ENCODE measurements at regions not wholly inside any gene's neighbourhood (a gene's known extent, or its start where the extent isn't known, plus 50 kb on each side); places are given as distances from the start of the nearest gene placed in this dataset.

GRCh38 chr9:13614060-13614459, 334.6 kb upstream of the MPDZ start:
- Histone ChIP-seq H3K4me3 (ENCODE audit: low read length) (no peak overlapping the region), H3K9me2 (replicated peaks; ENCODE audit: control insufficient read depth, low read length) (no peaks in the 10 kb centered on the region), H3K27me3 (ENCODE audit: control insufficient read depth, low read length) (no peaks in the 10 kb centered on the region), H4K20me1 (ENCODE audit: control insufficient read depth, insufficient read depth, low read depth, low read length) (no peaks in the 10 kb centered on the region), H3K4me1 (ENCODE audit: control insufficient read depth, low read length) (no peaks in the 10 kb centered on the region), H3K27ac (ENCODE audit: low read depth, low read length) (no peak overlapping the region), H3F3A (ENCODE audit: control insufficient read depth, insufficient read depth) (no peaks in the 10 kb centered on the region), H3K36me3 (ENCODE audit: control insufficient read depth, low read length) (no peaks in the 10 kb centered on the region), H3K9me3 (ENCODE audit: control insufficient read depth, insufficient read depth, low read length) (no peaks in the 10 kb centered on the region), H3K4me2 (ENCODE audit: low read length) (no peak overlapping the region), H3K79me2 (ENCODE audit: control insufficient read depth, low read length) (no peaks in the 10 kb centered on the region)
- TF ChIP-seq EZH2phosphoT487 (IDR thresholded peaks at IDR 0.05; ENCODE audit: borderline replicate concordance, low read length), result no peak

GRCh38 chr9:13613296-13613695, 333.8 kb upstream of the MPDZ start:
- TF ChIP-seq, protein P1, sequence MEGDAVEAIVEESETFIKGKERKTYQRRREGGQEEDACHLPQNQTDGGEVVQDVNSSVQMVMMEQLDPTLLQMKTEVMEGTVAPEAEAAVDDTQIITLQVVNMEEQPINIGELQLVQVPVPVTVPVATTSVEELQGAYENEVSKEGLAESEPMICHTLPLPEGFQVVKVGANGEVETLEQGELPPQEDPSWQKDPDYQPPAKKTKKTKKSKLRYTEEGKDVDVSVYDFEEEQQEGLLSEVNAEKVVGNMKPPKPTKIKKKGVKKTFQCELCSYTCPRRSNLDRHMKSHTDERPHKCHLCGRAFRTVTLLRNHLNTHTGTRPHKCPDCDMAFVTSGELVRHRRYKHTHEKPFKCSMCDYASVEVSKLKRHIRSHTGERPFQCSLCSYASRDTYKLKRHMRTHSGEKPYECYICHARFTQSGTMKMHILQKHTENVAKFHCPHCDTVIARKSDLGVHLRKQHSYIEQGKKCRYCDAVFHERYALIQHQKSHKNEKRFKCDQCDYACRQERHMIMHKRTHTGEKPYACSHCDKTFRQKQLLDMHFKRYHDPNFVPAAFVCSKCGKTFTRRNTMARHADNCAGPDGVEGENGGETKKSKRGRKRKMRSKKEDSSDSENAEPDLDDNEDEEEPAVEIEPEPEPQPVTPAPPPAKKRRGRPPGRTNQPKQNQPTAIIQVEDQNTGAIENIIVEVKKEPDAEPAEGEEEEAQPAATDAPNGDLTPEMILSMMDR (IDR thresholded peaks at IDR 0.05; ENCODE audit: low read depth, low read length, poor library complexity, severe bottlenecking), result no peak
- TF ChIP-seq EZH2phosphoT487 (IDR thresholded peaks at IDR 0.05; ENCODE audit: borderline replicate concordance, low read length), result no peak
- H3K9me2 ChIP-seq (replicated peaks; ENCODE audit: control insufficient read depth, low read length), result no peaks in the 10 kb centered on the region
- H3K27me3 ChIP-seq (ENCODE audit: control insufficient read depth, low read length), result no peaks in the 10 kb centered on the region
- no peaks in the 10 kb centered on the region for H3F3A ChIP-seq (ENCODE audit: control insufficient read depth, insufficient read depth)
- H4K20me1 ChIP-seq (ENCODE audit: control insufficient read depth, insufficient read depth, low read depth, low read length), result no peaks in the 10 kb centered on the region
- no peak overlapping the region for H3K27ac ChIP-seq (ENCODE audit: low read depth, low read length)
- H3K4me3 ChIP-seq (ENCODE audit: low read length), result no peak overlapping the region
- H3K4me2 ChIP-seq (ENCODE audit: low read length), result no peak overlapping the region
- H3K9me3 ChIP-seq (ENCODE audit: control insufficient read depth, insufficient read depth, low read length), result no peaks in the 10 kb centered on the region
- H3K4me1 ChIP-seq (ENCODE audit: control insufficient read depth, low read length), result no peaks in the 10 kb centered on the region
- no peaks in the 10 kb centered on the region for H3K36me3 ChIP-seq (ENCODE audit: control insufficient read depth, low read length)
- no peaks in the 10 kb centered on the region for H3K79me2 ChIP-seq (ENCODE audit: control insufficient read depth, low read length)

DNA sequence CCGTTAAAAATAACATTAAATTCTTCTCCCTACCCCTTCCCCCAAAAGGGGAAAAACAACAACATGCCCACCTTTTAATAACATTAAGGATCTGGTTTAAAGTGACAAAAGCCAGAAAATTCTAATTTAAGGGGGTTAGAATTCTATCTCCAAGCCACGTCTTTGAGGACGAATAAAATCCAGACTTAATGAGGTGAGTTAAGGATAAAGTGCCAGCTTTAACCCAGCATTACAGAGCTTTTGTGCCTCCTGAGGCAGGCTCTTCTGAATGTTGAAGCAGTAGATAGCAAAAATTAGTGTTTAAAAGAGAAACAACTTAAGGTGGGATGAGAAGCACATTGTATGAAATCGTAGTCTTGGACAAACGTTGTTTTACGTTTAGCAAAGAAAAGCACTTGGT, 329.0 kb upstream of the MPDZ start:
- no peak overlapping the region for H3K4me2 ChIP-seq (ENCODE audit: low read length)
- no peak overlapping the region for H3K27ac ChIP-seq (ENCODE audit: low read depth, low read length)
- no peaks in the 10 kb centered on the region for H3F3A ChIP-seq (ENCODE audit: control insufficient read depth, insufficient read depth)
- TF ChIP-seq EZH2phosphoT487 (IDR thresholded peaks at IDR 0.05; ENCODE audit: borderline replicate concordance, low read length), result no peak
- TF ChIP-seq, protein P1 (IDR thresholded peaks at IDR 0.05; ENCODE audit: low read depth, low read length, poor library complexity, severe bottlenecking), result no peak
- H3K79me2 ChIP-seq (ENCODE audit: control insufficient read depth, low read length), result no peaks in the 10 kb centered on the region
- H3K4me1 ChIP-seq (ENCODE audit: control insufficient read depth, low read length), result no peaks in the 10 kb centered on the region
- H3K9me3 ChIP-seq (ENCODE audit: control insufficient read depth, insufficient read depth, low read length), result no peaks in the 10 kb centered on the region
- no peaks in the 10 kb centered on the region for H3K36me3 ChIP-seq (ENCODE audit: control insufficient read depth, low read length)
- H3K27me3 ChIP-seq (ENCODE audit: control insufficient read depth, low read length), result no peaks in the 10 kb centered on the region
- no peaks in the 10 kb centered on the region for H4K20me1 ChIP-seq (ENCODE audit: control insufficient read depth, insufficient read depth, low read depth, low read length)
- H3K4me3 ChIP-seq (ENCODE audit: low read length), result no peak overlapping the region
- no peaks in the 10 kb centered on the region for H3K9me2 ChIP-seq (replicated peaks; ENCODE audit: control insufficient read depth, low read length)

DNA sequence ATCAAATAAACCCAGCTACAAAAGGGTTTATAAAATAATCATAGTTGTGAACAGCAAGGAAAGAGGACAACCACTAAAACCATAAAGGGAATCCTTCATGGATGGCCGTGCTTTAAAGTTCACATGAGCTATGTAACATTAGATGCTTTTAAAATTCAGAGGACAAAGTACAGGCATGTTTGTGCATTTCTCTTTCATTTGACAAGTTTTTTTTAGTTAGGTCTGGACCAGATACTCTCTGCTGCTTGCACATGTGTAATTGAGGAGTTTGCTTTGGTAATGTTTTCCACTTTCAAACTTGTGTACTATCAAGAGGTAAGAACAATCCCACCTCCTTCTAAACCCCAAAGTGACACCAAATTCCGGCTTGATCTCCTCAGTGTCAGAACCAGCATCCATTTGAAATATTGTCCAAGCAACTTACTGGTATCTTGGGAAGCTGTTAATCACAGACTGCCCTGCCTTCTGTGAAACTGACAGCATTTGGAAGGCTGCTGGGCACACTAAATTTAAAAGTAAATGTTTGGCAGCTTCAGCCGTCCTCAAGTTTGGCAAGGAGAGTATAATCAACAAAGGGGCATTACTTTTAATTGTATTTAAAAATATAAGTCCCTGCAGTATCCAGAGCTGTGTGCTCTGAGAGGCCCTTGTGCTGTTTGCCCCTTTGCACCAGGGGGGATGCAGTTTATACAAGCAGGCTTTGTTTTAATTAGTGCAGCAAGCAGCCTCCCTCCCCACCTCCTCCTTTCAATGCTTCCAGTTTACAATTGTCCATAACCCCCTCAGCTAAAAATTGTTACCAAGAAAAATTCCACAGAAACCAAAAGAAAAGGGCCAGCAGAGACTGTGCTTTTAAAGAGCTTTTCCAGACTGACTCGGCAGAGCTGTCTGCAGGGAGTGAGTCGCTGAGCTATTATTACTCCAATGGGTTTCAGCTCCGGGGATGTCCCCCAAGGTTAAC, 328.3 kb upstream of the MPDZ start:
- Histone ChIP-seq H3K4me2 (ENCODE audit: low read length) (no peak overlapping the region), H4K20me1 (ENCODE audit: control insufficient read depth, insufficient read depth, low read depth, low read length) (no peaks in the 10 kb centered on the region), H3K9me2 (replicated peaks; ENCODE audit: control insufficient read depth, low read length) (no peaks in the 10 kb centered on the region), H3K4me1 (ENCODE audit: control insufficient read depth, low read length) (no peaks in the 10 kb centered on the region), H3K4me3 (ENCODE audit: low read length) (no peak overlapping the region), H3K27ac (ENCODE audit: low read depth, low read length) (no peak overlapping the region), H3K79me2 (ENCODE audit: control insufficient read depth, low read length) (no peaks in the 10 kb centered on the region), H3F3A (ENCODE audit: control insufficient read depth, insufficient read depth) (no peaks in the 10 kb centered on the region), H3K9me3 (ENCODE audit: control insufficient read depth, insufficient read depth, low read length) (no peaks in the 10 kb centered on the region), H3K36me3 (ENCODE audit: control insufficient read depth, low read length) (no peaks in the 10 kb centered on the region), H3K27me3 (ENCODE audit: control insufficient read depth, low read length) (no peaks in the 10 kb centered on the region)
- no peak for TF ChIP-seq EZH2phosphoT487 (IDR thresholded peaks at IDR 0.05; ENCODE audit: borderline replicate concordance, low read length)
- TF ChIP-seq, protein P1 (IDR thresholded peaks at IDR 0.05; ENCODE audit: low read depth, low read length, poor library complexity, severe bottlenecking), result no peak

Data from DOHH2 (cell line).